IPS-15b (cell line): ENCODE measurements at regions not wholly inside any gene's neighbourhood (a gene's known extent, or its start where the extent isn't known, plus 50 kb on each side); places are given as distances from the start of the nearest gene placed in this dataset.

Experiments used
- H3K27me3 ChIP-seq: one replicate; pipeline ENCODE4 v1.6.1; 2013; ENCODE audit warnings: low read length; ENCODE audit not compliant: control insufficient read depth, insufficient read depth
- H3K36me3 ChIP-seq: one replicate; pipeline ENCODE4 v1.6.1; 2013; ENCODE audit warnings: low read length; ENCODE audit not compliant: control insufficient read depth, insufficient read depth
- H3K4me1 ChIP-seq: one replicate; pipeline ENCODE4 v1.6.1; 2013; ENCODE audit warnings: mild to moderate bottlenecking, low read length; ENCODE audit not compliant: control insufficient read depth, insufficient read depth
- H3K4me3 ChIP-seq: one replicate; pipeline ENCODE4 v1.5.1; 2013; ENCODE audit warnings: low read depth, low read length
- H3K9ac ChIP-seq: one replicate; pipeline ENCODE4 v1.6.1; 2013; ENCODE audit warnings: low read depth, mild to moderate bottlenecking, low read length
- H3K9me3 ChIP-seq: one replicate; pipeline ENCODE4 v1.6.1; 2013; ENCODE audit warnings: mild to moderate bottlenecking, low read length; ENCODE audit not compliant: control insufficient read depth, insufficient read depth

DNA sequence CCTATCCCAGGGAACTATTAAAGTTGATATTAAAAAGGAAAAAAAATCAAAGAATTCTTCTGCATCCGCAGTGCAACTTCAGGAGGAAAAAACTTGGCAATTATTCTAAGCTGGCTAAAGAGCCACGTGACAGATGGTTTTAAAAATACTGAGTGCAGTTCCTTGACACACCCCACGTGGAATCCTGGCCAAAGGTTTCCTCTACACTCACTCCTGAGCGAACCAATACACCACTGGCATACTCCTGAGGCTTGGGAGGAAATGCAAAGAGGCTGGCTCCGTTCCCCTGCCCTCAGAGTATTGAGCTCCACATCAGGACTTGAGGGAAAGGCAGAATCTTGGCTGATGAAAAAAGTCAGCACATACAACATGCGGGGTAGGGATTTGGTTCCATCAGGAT lies 133.8 kb upstream of the ATP6AP2 start:
- Histone ChIP-seq H3K27me3 (no peaks in the 10 kb centered on the region), H3K4me3 (no peak overlapping the region), H3K9ac (no peak overlapping the region), H3K36me3 (no peaks in the 10 kb centered on the region), H3K4me1 (no peaks in the 10 kb centered on the region), H3K9me3 (peaks cover 5% of the 10 kb centered on the region)

DNA sequence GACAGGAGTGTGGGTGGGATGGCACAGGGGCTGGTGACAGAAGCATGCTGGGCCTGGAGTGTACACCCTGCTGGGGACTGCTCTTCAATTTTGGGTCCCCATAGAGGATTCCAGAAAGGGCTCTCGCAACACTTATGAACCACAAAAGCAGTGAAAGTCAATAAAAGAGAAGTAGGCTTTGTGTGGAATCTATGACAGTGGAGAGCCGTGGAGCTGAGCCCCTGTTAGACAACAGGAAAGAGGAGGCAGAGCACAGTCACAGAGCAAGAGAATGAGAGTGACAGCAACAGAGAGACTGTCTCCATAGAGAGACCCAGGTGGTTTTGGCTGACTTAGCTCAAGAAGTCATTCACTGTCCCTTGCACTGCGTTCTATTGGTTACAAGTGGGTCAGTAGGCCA lies 135.1 kb upstream of the ATP6AP2 start:
- Histone ChIP-seq H3K4me3 (no peak overlapping the region), H3K4me1 (no peaks in the 10 kb centered on the region)

DNA sequence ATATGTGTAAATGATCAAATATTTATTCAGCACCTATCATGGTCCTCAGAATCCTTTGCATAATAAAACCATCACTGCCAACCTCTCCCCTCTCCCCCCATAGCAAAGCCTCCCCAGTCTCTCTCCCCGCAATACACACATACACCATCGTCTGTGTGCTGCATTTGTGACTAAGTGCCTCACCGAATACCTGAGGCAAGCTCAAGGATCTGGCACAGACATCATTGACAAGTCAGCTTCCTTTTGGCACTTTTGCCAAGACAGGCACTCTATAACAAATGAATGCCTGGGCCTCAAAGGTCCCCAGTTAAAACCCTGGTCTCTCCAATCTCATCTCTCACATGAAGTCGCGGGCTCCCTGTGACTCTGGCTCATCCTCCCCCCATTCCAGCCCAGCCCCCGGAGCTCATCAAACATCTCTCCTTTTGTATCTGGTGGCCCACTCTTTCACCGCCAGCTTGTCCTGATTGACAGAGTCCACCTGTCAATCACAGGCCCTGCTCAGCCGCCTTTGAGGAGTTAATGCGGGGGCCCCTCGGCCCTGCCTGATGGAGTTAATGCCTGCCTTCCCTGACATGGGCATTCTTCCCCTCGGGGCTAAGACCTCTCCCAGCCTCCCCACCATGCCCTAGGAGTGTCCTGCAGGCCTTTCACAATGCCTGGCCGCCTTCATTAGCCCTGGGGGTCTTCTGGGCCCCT lies 135.8 kb upstream of the ATP6AP2 start:
- no peaks in the 10 kb centered on the region for H3K36me3 ChIP-seq
- no peaks in the 10 kb centered on the region for H3K4me1 ChIP-seq
- no peak overlapping the region for H3K4me3 ChIP-seq
- no peak overlapping the region for H3K9ac ChIP-seq
- no peaks in the 10 kb centered on the region for H3K27me3 ChIP-seq
- H3K9me3 ChIP-seq, result no peaks in the 10 kb centered on the region

More for the DNA sequence above, 135.1 kb upstream of the ATP6AP2 start:
- Histone ChIP-seq H3K36me3 (no peaks in the 10 kb centered on the region), H3K27me3 (no peaks in the 10 kb centered on the region), H3K9ac (no peak overlapping the region), H3K9me3 (no peaks in the 10 kb centered on the region)

DNA sequence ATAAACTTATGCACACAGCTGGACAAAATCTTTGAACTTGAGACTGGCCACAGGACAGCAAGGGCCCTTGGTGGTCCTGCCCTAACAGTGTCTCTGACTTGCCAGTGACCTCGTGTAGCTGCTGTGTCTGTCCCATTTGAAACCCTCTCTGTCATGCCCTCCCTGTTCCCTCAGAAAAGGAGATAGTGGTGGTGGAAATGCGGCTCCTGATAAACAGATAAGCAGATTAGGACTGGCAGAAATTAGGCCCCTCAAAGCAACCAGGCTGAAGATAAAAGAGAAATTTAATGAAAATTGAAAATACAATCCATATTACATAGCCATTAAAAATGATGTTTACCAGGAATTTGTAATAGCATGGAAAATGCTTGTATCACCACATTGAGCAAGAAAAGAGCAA lies 136.6 kb upstream of the ATP6AP2 start:
- Histone ChIP-seq H3K4me3 (no peak overlapping the region), H3K9ac (no peak overlapping the region), H3K4me1 (no peaks in the 10 kb centered on the region), H3K36me3 (no peaks in the 10 kb centered on the region), H3K27me3 (no peaks in the 10 kb centered on the region), H3K9me3 (no peaks in the 10 kb centered on the region)

DNA sequence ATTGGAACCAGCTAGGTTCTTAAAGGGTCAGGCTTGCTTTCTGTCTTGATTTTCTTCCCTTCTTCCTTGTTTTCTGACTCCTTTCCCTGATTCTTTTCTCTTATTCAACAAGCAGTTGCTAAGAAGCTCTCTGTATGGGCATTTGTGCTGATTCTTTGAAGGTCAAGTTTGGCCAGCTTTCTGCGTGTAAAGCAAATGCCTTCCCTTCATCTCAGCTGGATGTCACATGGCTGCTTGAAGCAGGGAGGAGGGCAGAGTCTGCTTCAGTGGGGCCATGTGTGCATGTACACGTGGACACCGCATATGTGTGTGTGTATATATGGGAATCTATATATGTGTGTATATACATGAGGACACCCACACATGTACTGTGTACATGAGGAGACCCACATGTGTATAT lies 139.9 kb upstream of the ATP6AP2 start:
- Histone ChIP-seq H3K4me3 (no peak overlapping the region), H3K9me3 (no peaks in the 10 kb centered on the region), H3K4me1 (no peaks in the 10 kb centered on the region), H3K27me3 (no peaks in the 10 kb centered on the region), H3K36me3 (no peaks in the 10 kb centered on the region), H3K9ac (no peak overlapping the region)

DNA sequence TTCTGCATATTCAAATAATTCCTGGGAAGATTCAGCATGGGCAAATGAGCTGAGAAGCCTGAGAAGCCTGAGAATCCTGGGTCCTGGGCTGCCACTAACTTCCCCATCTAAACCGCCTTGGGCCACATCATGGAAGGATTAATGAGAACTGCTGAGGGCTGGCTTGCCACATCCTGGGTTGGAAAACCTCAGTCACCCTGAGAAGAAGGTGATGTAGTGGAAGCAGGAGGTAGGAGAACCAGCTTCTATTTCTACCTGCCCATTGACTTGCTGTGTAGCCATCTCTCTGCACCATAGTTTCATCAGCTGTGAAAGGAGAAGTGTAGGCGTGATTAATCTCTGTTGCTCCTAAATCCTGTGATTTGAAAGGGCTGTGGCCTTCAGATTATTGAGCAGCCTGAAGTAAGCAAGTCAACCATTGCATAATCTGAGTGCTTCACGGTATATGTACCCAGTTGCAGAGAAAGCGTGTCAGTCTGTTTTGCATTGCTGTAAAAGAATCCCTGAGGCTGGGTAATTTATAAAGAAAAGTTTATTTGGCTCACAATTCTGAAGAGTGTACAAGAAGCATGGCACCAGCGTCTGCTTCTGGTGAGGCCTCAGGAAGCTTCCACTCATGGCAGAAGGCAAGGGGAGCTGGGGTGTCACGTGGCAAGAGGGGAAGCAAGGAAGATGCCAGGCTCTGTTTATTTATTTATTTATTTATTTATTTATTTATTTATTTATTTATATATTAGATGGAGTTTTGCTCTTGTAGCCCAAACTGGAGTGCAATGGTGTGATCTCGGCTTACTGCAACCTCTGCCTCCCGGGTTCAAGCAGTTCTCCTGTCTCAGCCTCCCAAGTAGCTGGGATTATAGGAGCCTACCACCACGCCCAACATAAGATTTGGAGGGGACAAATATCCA lies 140.9 kb upstream of the ATP6AP2 start:
- Histone ChIP-seq H3K9ac (no peak overlapping the region), H3K36me3 (no peaks in the 10 kb centered on the region), H3K4me3 (no peak overlapping the region), H3K9me3 (no peaks in the 10 kb centered on the region), H3K4me1 (peaks cover 6% of the 10 kb centered on the region), H3K27me3 (no peaks in the 10 kb centered on the region)

DNA sequence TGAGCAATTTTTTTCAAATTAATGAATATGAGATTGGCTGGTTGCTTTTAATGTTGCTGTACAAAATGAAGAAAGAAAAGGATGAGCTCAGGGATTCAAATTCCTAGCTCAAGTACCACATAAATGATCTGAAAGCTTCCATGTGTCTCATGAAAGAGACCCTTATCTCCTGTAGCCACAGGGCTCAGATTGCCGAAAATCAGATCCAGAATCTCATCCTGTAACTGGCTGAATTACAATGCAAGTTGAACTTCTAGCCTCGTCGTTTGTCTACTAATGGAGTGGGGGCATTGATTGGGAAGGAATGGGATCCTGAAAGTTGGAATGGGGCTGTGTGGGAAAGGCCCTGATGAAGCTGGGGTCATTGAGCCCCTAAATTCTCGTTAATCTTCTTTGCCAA lies 143.4 kb upstream of the ATP6AP2 start:
- Histone ChIP-seq H3K4me3 (no peak overlapping the region), H3K4me1 (peaks cover 8% of the 10 kb centered on the region), H3K36me3 (no peaks in the 10 kb centered on the region), H3K9ac (no peak overlapping the region), H3K9me3 (no peaks in the 10 kb centered on the region), H3K27me3 (no peaks in the 10 kb centered on the region)

DNA sequence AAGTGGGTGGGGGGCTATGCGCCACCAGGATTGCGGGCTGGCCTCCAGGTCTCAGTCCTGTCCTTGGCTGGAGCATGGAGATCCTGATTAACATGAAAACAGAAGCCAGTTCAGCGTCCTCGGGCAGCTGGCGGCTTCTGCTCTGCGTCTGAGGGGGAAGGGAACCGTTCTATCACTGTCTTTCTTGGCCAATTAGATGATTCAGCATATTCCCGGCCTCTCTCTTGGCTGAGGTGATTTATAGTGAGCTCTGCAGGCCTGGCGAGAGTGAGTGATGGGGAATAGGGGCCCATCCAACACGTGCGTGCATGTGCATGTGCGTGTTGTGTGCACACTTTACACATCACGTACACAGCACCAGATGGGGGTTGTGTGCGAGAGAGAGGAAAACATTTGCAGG lies 145.8 kb upstream of the ATP6AP2 start:
- no peaks in the 10 kb centered on the region for H3K36me3 ChIP-seq
- no peaks in the 10 kb centered on the region for H3K9me3 ChIP-seq
- H3K4me3 ChIP-seq, result no peak overlapping the region
- no peak overlapping the region for H3K9ac ChIP-seq
- peaks cover 8% of the 10 kb centered on the region for H3K4me1 ChIP-seq
- H3K27me3 ChIP-seq, result no peaks in the 10 kb centered on the region

DNA sequence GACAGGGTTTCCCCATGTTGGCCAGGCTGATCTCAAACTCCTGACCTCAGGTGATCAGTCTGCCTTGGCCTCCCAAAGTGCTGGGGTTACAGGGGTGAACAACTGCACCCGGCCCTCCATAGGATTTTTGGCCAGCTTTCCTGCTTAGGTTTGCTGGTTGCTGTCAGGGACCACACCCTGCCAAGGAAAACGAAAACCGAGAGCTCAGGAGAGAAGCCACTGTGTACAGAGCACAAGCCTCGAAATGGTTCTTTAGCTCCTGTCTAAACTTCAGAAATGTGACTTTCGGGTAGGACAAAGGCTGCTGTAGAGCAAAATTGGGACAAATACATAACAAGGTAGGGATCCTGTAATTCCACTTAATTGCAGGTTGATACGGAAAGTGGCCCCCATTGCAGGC lies 146.3 kb upstream of the ATP6AP2 start:
- Histone ChIP-seq H3K36me3 (no peaks in the 10 kb centered on the region), H3K4me3 (no peak overlapping the region), H3K27me3 (no peaks in the 10 kb centered on the region), H3K9ac (no peak overlapping the region), H3K4me1 (peaks cover 8% of the 10 kb centered on the region), H3K9me3 (no peaks in the 10 kb centered on the region)

DNA sequence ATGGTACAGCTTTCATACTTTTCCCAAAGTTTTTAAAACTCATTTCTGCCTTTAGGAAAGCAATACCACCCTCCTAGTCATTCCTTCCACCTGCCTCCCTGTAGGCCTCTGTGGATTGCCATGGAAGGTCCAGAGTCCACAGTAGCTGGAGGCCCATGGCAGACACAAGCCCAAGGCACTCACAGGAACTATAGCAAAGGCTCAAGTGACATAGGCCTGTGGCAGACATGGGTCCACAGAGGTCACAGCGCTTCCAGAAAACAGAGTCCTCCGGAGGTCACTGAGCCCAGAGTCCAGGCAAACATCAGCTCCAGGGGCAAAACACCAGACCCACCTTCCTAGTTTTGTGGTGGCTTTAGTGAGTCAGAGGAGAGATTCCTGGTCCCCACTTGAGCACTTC lies 147.6 kb upstream of the ATP6AP2 start:
- no peaks in the 10 kb centered on the region for H3K9me3 ChIP-seq
- H3K27me3 ChIP-seq, result no peaks in the 10 kb centered on the region
- peaks cover 8% of the 10 kb centered on the region for H3K4me1 ChIP-seq
- no peak overlapping the region for H3K9ac ChIP-seq
- no peaks in the 10 kb centered on the region for H3K36me3 ChIP-seq
- H3K4me3 ChIP-seq, result no peak overlapping the region

DNA sequence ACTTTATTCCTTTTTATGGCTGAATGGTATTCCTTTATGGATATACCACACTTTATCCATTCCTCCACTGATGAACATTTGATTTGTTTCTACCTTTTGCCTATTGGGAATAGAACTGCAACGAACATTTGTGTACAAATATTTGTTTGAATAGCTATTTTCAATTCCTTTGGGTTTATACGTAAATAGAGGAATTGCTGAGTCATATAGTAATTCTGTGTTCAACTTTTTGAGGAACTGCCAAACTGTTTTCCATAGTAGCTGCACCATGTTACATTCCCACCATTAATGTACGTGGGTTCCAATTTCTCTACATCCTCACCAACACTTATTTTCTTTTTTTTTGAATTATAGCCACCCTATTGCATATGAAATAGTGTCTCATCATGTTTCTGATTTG lies 156.5 kb upstream of the ATP6AP2 start:
- Histone ChIP-seq H3K4me3 (no peak overlapping the region), H3K27me3 (no peaks in the 10 kb centered on the region), H3K36me3 (no peaks in the 10 kb centered on the region), H3K9ac (no peak overlapping the region), H3K4me1 (no peaks in the 10 kb centered on the region), H3K9me3 (no peaks in the 10 kb centered on the region)

DNA sequence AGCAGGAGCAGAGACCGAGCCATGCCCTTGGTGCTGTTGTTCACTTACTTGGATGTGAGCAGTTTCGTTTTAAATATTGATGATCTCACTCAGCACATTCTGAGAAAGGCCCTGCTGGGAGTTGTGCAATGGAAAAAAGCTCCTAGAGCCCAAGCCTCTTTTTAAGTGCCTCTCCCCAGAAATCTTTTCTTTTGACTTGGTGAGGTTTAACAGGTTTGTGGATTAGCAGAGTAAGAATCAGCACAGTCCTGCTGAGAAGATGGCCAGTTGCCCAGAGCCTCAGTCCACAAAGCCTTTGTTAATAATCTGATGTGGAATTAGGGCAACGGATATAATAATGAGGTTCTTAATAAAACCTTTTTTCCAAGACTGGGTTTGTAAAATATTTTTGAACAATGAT lies 157.5 kb upstream of the ATP6AP2 start:
- no peaks in the 10 kb centered on the region for H3K27me3 ChIP-seq
- H3K36me3 ChIP-seq, result no peaks in the 10 kb centered on the region
- H3K9me3 ChIP-seq, result no peaks in the 10 kb centered on the region
- no peak overlapping the region for H3K4me3 ChIP-seq
- H3K4me1 ChIP-seq, result no peaks in the 10 kb centered on the region
- no peak overlapping the region for H3K9ac ChIP-seq
